SU-DHL-6 (cell line): ENCODE measurements at regions not wholly inside any gene's neighbourhood (a gene's known extent, or its start where the extent isn't known, plus 50 kb on each side); places are given as distances from the start of the nearest gene placed in this dataset.

Experiments used
- H2AFZ ChIP-seq: fragments of 200-600 bp; sonication (generic); 2 replicates; pipeline ENCODE4 v1.6.1; 2014; ENCODE audit warnings: low read depth, mild to moderate bottlenecking, moderate library complexity, mixed read lengths, antibody characterized with exemption, low read length; ENCODE audit not compliant: severe bottlenecking
- H3F3A ChIP-seq: fragments of 200-600 bp; shearing (Covaris generic); 2 replicates; pipeline ENCODE4 v1.6.0; 2016; ENCODE audit warnings: antibody characterized with exemption, mild to moderate bottlenecking; ENCODE audit not compliant: insufficient read depth
- H3K27ac ChIP-seq: fragments of 200-600 bp; sonication (generic); 2 replicates; pipeline ENCODE4 v1.5.1; 2016; ENCODE audit warnings: low read depth, mild to moderate bottlenecking, low read length, moderate library complexity, mixed read lengths
- H3K27me3 ChIP-seq: fragments of 200-600 bp; sonication (generic), shearing (Covaris generic); 2 replicates; pipeline ENCODE4 v1.6.0; 2014; ENCODE audit warnings: mild to moderate bottlenecking, low read length
- H3K36me3 ChIP-seq: fragments of 200-600 bp; sonication (generic); 2 replicates; pipeline ENCODE4 v1.6.1; 2014; ENCODE audit warnings: mild to moderate bottlenecking, low read length, mixed read lengths
- H3K4me2 ChIP-seq: fragments of 300-600, 200-600 bp; shearing (Covaris generic), sonication (generic); 2 replicates; pipeline ENCODE4 v1.6.0; 2014; ENCODE audit warnings: low read length, low read depth, mild to moderate bottlenecking; ENCODE audit not compliant: poor library complexity, severe bottlenecking
- H3K4me3 ChIP-seq: fragments of 200-600 bp; sonication (generic); 2 replicates; pipeline ENCODE4 v1.5.1; 2014; ENCODE audit warnings: antibody characterized with exemption, low read length, mild to moderate bottlenecking, mixed read lengths; ENCODE audit not compliant: insufficient read depth, poor library complexity, severe bottlenecking
- H3K79me2 ChIP-seq: fragments of 200-600 bp; sonication (generic); 2 replicates; pipeline ENCODE4 v1.6.1; 2014; ENCODE audit warnings: mild to moderate bottlenecking, low read length, moderate library complexity; ENCODE audit not compliant: insufficient read depth
- H3K9ac ChIP-seq: fragments of 200-600 bp; sonication (generic); 2 replicates; pipeline ENCODE4 v1.7.0; 2014; ENCODE audit warnings: mild to moderate bottlenecking, low read length
- H3K9me2 ChIP-seq: fragments of 200-600 bp; sonication (generic); replicated peaks from 2 replicates; pipeline ENCODE4 v1.6.1; 2014; ENCODE audit warnings: low read length; ENCODE audit not compliant: insufficient read depth
- H3K9me3 ChIP-seq: fragments of 200-600 bp; sonication (generic); 2 replicates; pipeline ENCODE4 v1.6.1; 2014; ENCODE audit warnings: low read length, mixed read lengths; ENCODE audit not compliant: insufficient read depth
- H4K20me1 ChIP-seq: fragments of 200-600 bp; sonication (generic); 2 replicates; pipeline ENCODE4 v1.6.1; 2014; ENCODE audit warnings: low read depth, mild to moderate bottlenecking, antibody characterized with exemption, low read length, moderate library complexity, mixed read lengths
- EZH2phosphoT487 ChIP-seq: fragments of 200-600 bp; sonication (generic), shearing (Covaris generic); conservative IDR thresholded peaks from 2 replicates; pipeline ENCODE4 v1.6.1; 2018; ENCODE audit warnings: mild to moderate bottlenecking, antibody characterized with exemption, low read length, moderate library complexity, mixed read lengths
- TF ChIP-seq, protein P1 (sequence below): fragments of 200-600 bp; sonication (generic); IDR thresholded peaks from one replicate; pipeline ENCODE4 v1.5.1; 2017; ENCODE audit warnings: antibody characterized with exemption, mild to moderate bottlenecking, low read length, moderate library complexity; ENCODE audit not compliant: insufficient read depth, poor library complexity, severe bottlenecking

DNA sequence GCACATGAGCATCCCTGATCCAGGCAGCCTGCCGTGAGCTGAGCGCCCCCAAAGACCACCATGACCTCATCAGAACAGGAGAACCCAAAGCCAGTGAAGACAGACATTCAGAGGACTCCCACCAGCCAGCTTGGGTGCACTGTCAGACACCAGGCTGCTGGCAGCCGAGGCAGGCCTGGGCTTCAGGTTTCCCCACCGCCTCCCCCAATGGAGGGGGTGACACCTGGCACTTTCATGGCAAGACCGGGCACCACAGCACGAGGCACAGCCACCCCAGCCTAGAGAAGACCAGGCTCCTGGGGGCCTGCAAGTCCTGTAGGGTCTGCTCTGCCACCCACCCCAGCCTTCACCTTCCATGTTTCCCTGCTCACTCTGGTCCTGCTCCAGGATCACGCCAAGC is 140.5 kb downstream of the C16orf95 start:
- H3K27me3 ChIP-seq = no peaks in the 10 kb centered on the region
- H2AFZ ChIP-seq = no peak overlapping the region
- H4K20me1 ChIP-seq = no peaks in the 10 kb centered on the region
- no peak for TF ChIP-seq EZH2phosphoT487
- TF ChIP-seq, protein P1, sequence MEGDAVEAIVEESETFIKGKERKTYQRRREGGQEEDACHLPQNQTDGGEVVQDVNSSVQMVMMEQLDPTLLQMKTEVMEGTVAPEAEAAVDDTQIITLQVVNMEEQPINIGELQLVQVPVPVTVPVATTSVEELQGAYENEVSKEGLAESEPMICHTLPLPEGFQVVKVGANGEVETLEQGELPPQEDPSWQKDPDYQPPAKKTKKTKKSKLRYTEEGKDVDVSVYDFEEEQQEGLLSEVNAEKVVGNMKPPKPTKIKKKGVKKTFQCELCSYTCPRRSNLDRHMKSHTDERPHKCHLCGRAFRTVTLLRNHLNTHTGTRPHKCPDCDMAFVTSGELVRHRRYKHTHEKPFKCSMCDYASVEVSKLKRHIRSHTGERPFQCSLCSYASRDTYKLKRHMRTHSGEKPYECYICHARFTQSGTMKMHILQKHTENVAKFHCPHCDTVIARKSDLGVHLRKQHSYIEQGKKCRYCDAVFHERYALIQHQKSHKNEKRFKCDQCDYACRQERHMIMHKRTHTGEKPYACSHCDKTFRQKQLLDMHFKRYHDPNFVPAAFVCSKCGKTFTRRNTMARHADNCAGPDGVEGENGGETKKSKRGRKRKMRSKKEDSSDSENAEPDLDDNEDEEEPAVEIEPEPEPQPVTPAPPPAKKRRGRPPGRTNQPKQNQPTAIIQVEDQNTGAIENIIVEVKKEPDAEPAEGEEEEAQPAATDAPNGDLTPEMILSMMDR = no peak
- no peak overlapping the region for H3K27ac ChIP-seq
- no peaks in the 10 kb centered on the region for H3K9me2 ChIP-seq
- no peak overlapping the region for H3K4me3 ChIP-seq
- H3K36me3 ChIP-seq = no peaks in the 10 kb centered on the region
- no peaks in the 10 kb centered on the region for H3F3A ChIP-seq
- H3K4me2 ChIP-seq = no peak overlapping the region
- no peaks in the 10 kb centered on the region for H3K9me3 ChIP-seq
- no peak overlapping the region for H3K9ac ChIP-seq
- no peaks in the 10 kb centered on the region for H3K79me2 ChIP-seq

DNA sequence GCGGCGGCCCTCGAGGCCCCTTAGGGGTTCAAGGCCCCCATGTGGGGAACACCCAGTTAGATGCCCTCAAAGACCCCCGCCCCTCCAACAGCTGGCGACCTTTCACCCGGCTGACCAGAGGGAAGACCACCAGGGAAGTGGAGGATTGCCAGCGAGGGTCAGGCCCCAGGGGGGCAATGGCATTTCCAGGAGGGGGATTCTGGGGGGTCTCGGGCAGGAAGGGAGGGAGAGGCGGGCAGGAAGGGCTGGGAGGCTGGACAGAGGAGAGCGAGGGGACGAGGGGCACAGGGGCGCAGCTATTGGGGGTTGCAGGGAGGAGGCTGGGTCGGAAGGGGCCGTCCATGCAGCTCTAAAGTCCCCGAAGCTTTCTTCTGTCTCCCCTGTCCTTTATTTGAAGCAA is 139.5 kb downstream of the C16orf95 start:
- H3F3A ChIP-seq = no peaks in the 10 kb centered on the region
- no peaks in the 10 kb centered on the region for H3K79me2 ChIP-seq
- H3K9me2 ChIP-seq = no peaks in the 10 kb centered on the region
- H4K20me1 ChIP-seq = no peaks in the 10 kb centered on the region
- H3K4me2 ChIP-seq = no peak overlapping the region
- no peaks in the 10 kb centered on the region for H3K27me3 ChIP-seq
- H3K36me3 ChIP-seq = no peaks in the 10 kb centered on the region
- no peak overlapping the region for H2AFZ ChIP-seq
- H3K9me3 ChIP-seq = no peaks in the 10 kb centered on the region
- H3K4me3 ChIP-seq = no peak overlapping the region
- TF ChIP-seq, protein P1 = no peak
- TF ChIP-seq EZH2phosphoT487 = no peak
- no peak overlapping the region for H3K9ac ChIP-seq
- no peak overlapping the region for H3K27ac ChIP-seq

DNA sequence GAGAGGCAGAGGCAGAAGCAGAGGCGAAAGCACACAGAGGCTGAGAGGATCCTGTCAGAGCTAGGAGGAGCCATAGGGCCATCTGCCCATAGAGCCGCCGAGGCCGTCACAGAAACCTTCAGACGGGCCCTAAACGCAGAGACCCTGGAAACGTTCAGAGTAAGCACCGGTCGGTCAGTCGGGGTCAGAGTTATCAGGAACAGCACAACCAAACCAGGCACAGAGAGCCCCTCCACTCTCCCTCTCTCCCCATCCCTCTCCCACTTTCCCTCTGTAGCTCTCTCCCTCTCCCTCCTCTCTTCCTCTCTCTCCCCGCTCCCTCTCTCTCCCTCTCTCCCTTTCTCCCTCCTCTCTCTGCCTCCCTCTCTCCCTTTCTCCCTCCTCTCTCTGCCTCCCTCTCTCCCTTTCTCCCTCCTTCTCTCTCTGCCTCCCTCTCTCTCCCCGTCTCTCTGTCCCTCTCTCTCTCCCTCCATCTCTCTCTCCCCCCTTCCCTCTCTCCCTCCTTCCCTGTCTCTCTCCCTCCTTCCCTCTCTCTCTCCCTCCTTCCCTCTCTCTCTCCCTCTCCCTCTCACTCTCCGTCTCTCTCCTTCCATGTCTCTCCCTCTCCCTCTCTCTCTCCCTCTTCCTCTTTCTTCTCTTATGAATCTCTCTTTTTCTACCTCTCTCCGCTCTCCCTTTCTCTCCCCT is 138.9 kb downstream of the C16orf95 start:
- no peak overlapping the region for H3K27ac ChIP-seq
- H3K4me2 ChIP-seq = no peak overlapping the region
- H3K36me3 ChIP-seq = no peaks in the 10 kb centered on the region
- no peak overlapping the region for H3K9ac ChIP-seq
- H4K20me1 ChIP-seq = no peaks in the 10 kb centered on the region
- no peak overlapping the region for H2AFZ ChIP-seq
- TF ChIP-seq, protein P1 = no peak
- TF ChIP-seq EZH2phosphoT487 = no peak
- no peaks in the 10 kb centered on the region for H3K79me2 ChIP-seq
- H3K9me2 ChIP-seq = no peaks in the 10 kb centered on the region
- H3K27me3 ChIP-seq = no peaks in the 10 kb centered on the region
- H3K9me3 ChIP-seq = no peaks in the 10 kb centered on the region
- no peak overlapping the region for H3K4me3 ChIP-seq
- H3F3A ChIP-seq = no peaks in the 10 kb centered on the region
